ENCODE measurements at regions not wholly inside any gene's neighbourhood (a gene's known extent, or its start where the extent isn't known, plus 50 kb on each side); places are given as distances from the start of the nearest gene placed in this dataset.
A peak's percentile ranks its signal among the peaks of the same experiment; 100 is the strongest.

DNA sequence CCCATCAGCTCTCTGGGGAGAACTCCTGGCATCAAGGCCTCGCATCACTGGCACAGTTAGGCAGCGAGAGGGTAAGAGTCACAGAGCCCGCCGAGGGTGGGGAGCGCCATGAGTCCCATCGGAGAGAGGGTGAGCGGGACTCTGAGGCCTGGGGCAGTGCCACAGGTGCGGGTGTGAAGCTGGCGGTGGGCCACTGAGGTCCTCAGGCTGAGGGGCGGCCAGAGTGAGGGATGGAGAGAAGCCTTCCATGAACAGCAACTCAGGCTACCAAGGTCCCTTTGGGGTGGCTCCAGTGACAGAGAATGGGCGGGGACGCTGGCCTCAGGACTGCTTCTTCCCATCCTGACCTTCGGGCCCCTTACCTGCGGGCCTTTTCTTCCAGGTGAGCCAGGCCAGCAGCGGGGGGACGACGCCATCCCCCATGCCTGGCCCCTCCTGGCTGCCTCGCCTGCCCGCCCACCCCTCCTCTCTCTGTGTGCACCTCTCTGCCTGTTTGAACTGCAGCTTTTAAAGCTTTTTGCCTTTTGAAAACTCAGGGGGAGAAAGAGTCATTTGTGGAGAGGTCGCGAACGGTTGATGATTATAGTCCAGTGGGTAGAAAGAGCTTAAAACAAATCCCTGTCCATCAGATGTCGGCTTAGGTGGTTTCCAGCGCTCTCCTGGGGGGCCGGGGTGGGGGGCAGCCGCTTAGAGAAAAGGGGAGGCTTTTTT, 149.3 kb upstream of the GSE1 start:
- WGBS, 2 donors: 50 to 56% methylated on average over 19 to 26 of the region's 26 CpGs
- no peaks in the 10 kb centered on the region for H3K27me3 ChIP-seq
- intact Hi-C loops (cut with DNase I): loop anchor here (5.0 kb wide), 1 partner anchor 93 kb away; no protein-coding TSS in a partner anchor
- DNase-seq: peak; percentile 56 to 64
- H3K27ac ChIP-seq: peak overlapping the region; percentile 64 to 86 (median 85)
- TF ChIP-seq POLR2A (IDR thresholded peaks at IDR 0.05): no peak
- no peak for TF ChIP-seq CTCF (IDR thresholded peaks at IDR 0.05)
- no peaks in the 10 kb centered on the region for H3K36me3 ChIP-seq
- peaks cover 72 to 77% of the 10 kb centered on the region in 2 donors for H3K4me1 ChIP-seq
- no peaks in the 10 kb centered on the region for H3K9me3 ChIP-seq
- peak overlapping the region in 1 of 3 donors; percentile 31 for H3K4me3 ChIP-seq (replicated peaks in 1 of 3)

DNA sequence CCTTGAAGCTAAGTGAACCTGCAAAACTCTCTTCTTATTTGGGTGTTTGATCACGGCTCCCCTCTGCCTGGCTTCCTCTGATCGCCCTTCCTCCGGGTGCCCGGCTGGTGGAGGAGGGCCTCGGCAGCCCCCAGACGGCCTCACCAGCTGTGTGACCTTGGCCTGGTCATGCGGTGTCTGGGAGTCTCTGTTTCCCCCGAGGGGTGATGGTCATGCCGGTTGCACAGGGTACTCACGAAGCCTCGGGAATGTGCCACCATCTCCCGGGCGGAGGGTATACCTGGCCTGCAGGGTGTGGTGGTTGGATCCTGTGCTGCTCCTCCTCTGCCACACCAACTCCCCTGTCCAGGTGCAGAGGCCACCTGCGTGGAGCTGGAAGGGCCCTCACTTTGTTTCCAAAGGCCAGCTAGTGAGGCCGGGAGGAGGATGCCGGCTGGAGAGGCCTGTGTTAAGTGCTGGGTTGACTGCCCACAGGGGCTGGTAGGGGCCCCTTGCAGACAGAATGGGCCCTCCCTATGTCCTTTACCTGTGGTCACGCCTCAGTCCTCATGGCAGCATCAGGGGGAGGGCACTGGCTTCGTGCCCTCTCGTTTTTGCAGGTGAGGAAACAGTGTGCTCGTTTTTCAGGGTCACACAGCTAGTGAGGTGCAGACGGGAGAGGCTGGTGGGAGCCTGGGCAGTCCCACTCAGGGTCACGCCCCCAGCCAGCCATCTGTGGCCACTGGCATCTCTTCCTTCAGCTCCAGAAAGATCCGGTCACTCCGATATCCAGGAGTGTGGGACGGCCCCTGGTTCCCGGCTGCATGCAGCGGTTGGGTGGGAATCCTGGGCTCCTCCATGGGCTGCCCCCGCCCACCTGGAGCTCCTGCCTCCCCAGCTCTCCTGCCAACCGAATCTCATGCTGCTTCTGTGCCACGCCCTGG, 148.5 kb upstream of the GSE1 start:
- Histone ChIP-seq H3K9me3 (no peaks in the 10 kb centered on the region), H3K27ac (peak overlapping the region; percentile 64 to 86 (median 85)), H3K27me3 (no peaks in the 10 kb centered on the region), H3K4me1 (peaks cover 64 to 69% of the 10 kb centered on the region in 2 donors), H3K4me3 (replicated peaks in 1 of 3) (no peak overlapping the region), H3K36me3 (no peaks in the 10 kb centered on the region)
- intact Hi-C loops (cut with DNase I): loop anchor here (5.0 kb wide), 1 partner anchor 93 kb away; no protein-coding TSS in a partner anchor
- DNase-seq: peak; percentile 89 to 93
- TF ChIP-seq CTCF (IDR thresholded peaks at IDR 0.05): no peak
- TF ChIP-seq POLR2A (IDR thresholded peaks at IDR 0.05): peak in 1 of 2 donors; percentile 37
- 46 to 54% methylated on average over 16 to 20 of the region's 30 CpGs for whole genome bisulfite sequencing, 2 donors

DNA sequence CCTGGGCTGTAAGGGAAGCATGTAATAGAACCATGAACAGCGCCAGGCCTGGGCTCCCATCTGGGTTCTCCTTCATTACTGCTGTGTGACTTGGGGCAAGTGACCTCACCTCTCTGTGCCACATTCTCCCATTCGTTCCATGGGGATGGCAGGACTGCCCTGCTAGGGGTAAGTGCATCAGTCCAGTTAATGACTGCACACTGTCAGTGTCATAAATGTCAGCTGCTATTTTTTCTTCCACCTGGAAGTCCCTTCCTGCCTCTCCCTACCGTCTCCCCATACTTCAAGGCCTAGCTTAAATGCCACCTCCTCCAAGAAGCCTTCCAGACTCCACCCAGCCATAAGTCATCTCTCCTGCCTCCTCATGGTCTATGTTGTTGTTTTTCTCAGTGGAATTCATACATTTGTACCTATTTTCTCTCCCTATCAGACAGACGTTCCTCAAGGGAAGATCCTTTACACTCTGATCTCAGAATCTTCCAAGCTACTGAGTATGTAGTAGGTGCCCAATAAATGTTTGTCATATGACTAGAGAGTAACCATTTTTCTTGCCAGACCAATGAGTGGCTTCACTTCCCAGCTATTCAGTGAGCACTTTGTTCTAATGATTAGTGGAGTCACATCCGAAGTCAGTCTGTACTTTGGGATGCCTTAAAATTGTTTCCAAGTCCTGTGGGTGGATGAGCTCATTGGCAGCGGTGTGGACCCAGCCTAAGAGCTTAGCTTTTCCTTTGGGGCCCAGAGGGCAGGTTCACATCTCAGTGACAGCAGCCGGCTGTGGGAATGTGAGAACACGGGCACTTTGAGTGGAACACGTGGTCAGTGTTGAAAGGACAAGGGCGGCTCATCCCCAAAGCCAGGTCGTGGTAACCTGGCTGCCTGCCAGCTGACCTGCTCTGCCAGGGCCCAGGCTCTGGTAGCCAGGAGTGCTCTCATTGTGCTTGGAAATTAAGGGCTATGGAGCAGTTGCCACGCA, 147.5 kb upstream of the GSE1 start:
- peak in 1 of 2 donors; percentile 21 for TF ChIP-seq POLR2A (IDR thresholded peaks at IDR 0.05)
- TF ChIP-seq CTCF (IDR thresholded peaks at IDR 0.05): no peak
- H3K36me3 ChIP-seq: no peaks in the 10 kb centered on the region
- peaks cover 54 to 66% of the 10 kb centered on the region in 2 donors for H3K4me1 ChIP-seq
- peak; percentile 94 to 98 for DNase-seq
- no peaks in the 10 kb centered on the region for H3K9me3 ChIP-seq
- no peak overlapping the region for H3K4me3 ChIP-seq (replicated peaks in 1 of 3)
- H3K27me3 ChIP-seq: no peaks in the 10 kb centered on the region
- intact Hi-C loops (cut with DNase I): no loop called here
- WGBS, 2 donors: 33 to 50% methylated on average over 6 to 12 of the region's 12 CpGs
- H3K27ac ChIP-seq: peak overlapping the region; percentile 64 to 85 (median 80)

- Histone ChIP-seq H3K4me3 (replicated peaks in 1 of 3) (no peak overlapping the region), H3K4me1 (peaks cover 53 to 66% of the 10 kb centered on the region in 2 donors), H3K27ac (peak overlapping the region; percentile 64 to 85 (median 80)), H3K36me3 (no peaks in the 10 kb centered on the region), H3K27me3 (no peaks in the 10 kb centered on the region), H3K9me3 (no peaks in the 10 kb centered on the region)
- TF ChIP-seq CTCF (IDR thresholded peaks at IDR 0.05): no peak
- TF ChIP-seq POLR2A (IDR thresholded peaks at IDR 0.05): no peak
- 61 to 69% methylated on average over 4 to 8 of the region's 10 CpGs for WGBS, 2 donors
- no peak for DNase-seq
- intact Hi-C loops (cut with DNase I): no loop called here
Measured at GRCh38 chr16:85466304-85466700, 146.8 kb upstream of the GSE1 start.

All from thyroid gland (tissue), 4 donors.